ENCODE measurements at regions not wholly inside any gene's neighbourhood (a gene's known extent, or its start where the extent isn't known, plus 50 kb on each side); places are given as distances from the start of the nearest gene placed in this dataset.

GRCh38 chr1:56034847-56035481 lies 544.4 kb downstream of the PLPP3 start:
- TF ChIP-seq SUZ12 (IDR thresholded peaks at IDR 0.05; ENCODE audit: extremely low read depth, insufficient read depth, insufficient read length): no peak
- no peak for TF ChIP-seq ZNF274 (IDR thresholded peaks at IDR 0.05; ENCODE audit: low read depth, low read length)
- TF ChIP-seq YY1 (IDR thresholded peaks at IDR 0.05; ENCODE audit: insufficient read depth, insufficient read length): no peak

Data from NT2/D1 (cell line).